ENCODE measurements at regions not wholly inside any gene's neighbourhood (a gene's known extent, or its start where the extent isn't known, plus 50 kb on each side); places are given as distances from the start of the nearest gene placed in this dataset.

- TF ChIP-seq RAD21 (IDR thresholded peaks at IDR 0.05; ENCODE audit: insufficient read depth, low read depth, low read length) = no peak
- no peak for TF ChIP-seq SMC3 (IDR thresholded peaks at IDR 0.05; ENCODE audit: borderline replicate concordance, low read length)
- TF ChIP-seq FOXM1 (IDR thresholded peaks at IDR 0.05; ENCODE audit: low read depth, low read length) = no peak
- TF ChIP-seq JUND (IDR thresholded peaks at IDR 0.05; ENCODE audit: low read depth, low read length) = no peak
- no peak for TF ChIP-seq CTCF (IDR thresholded peaks at IDR 0.05 in 2 of 3, conservative IDR thresholded peaks at IDR 0.05 in 1 of 3; ENCODE audit: control insufficient read depth in 2 of 3, extremely low read depth in 1 of 3, insufficient read depth in 1 of 3, low read depth in 3 of 3, low read length in 3 of 3)
These were observed 1305.4 kb downstream of the DSC3 start for GRCh38 chr18:29737190-29737589.
